ENCODE measurements at regions not wholly inside any gene's neighbourhood (a gene's known extent, or its start where the extent isn't known, plus 50 kb on each side); places are given as distances from the start of the nearest gene placed in this dataset.

DNA sequence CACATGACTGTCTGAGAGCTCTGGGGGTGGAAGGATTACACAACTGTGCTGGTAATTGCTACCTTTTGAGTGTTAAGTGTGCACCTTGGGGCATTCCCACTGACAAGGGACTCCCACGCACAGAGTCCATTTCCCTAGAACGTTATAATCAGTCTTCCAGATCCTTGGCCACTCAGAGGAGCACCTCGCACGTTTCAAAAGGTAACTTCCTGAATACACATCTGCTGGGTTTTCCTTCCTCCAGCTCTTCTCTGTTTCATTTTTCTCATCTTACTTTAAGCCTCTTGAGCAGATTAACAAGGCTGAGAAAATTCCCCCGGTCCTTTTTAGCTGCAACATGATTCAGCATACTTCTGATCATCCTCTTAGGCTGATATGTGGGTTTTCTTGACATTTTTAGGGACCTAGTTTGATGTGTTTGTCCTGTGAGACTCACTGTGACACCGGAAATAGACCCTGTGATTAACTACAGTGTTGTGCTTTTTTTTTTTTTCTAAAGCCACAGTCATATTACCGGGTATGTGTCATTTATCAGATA is 98.4 kb upstream of the DUSP22 start (continued):
- TF ChIP-seq, protein P1, sequence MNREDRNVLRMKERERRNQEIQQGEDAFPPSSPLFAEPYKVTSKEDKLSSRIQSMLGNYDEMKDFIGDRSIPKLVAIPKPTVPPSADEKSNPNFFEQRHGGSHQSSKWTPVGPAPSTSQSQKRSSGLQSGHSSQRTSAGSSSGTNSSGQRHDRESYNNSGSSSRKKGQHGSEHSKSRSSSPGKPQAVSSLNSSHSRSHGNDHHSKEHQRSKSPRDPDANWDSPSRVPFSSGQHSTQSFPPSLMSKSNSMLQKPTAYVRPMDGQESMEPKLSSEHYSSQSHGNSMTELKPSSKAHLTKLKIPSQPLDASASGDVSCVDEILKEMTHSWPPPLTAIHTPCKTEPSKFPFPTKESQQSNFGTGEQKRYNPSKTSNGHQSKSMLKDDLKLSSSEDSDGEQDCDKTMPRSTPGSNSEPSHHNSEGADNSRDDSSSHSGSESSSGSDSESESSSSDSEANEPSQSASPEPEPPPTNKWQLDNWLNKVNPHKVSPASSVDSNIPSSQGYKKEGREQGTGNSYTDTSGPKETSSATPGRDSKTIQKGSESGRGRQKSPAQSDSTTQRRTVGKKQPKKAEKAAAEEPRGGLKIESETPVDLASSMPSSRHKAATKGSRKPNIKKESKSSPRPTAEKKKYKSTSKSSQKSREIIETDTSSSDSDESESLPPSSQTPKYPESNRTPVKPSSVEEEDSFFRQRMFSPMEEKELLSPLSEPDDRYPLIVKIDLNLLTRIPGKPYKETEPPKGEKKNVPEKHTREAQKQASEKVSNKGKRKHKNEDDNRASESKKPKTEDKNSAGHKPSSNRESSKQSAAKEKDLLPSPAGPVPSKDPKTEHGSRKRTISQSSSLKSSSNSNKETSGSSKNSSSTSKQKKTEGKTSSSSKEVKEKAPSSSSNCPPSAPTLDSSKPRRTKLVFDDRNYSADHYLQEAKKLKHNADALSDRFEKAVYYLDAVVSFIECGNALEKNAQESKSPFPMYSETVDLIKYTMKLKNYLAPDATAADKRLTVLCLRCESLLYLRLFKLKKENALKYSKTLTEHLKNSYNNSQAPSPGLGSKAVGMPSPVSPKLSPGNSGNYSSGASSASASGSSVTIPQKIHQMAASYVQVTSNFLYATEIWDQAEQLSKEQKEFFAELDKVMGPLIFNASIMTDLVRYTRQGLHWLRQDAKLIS (CRISPR knock-in tag; IDR thresholded peaks at IDR 0.05; ENCODE audit: borderline replicate concordance) = no peak
- TF ChIP-seq ZNF232 (CRISPR knock-in tag; IDR thresholded peaks at IDR 0.05) (no peak), TP53 (CRISPR knock-in tag; IDR thresholded peaks at IDR 0.05) (no peak), TEAD4 (CRISPR knock-in tag; IDR thresholded peaks at IDR 0.05) (no peak), ZNF671 (CRISPR knock-in tag; IDR thresholded peaks at IDR 0.05) (no peak), MXD4 (CRISPR knock-in tag; IDR thresholded peaks at IDR 0.05; ENCODE audit: borderline replicate concordance) (no peak)
- TF ChIP-seq, protein P2, sequence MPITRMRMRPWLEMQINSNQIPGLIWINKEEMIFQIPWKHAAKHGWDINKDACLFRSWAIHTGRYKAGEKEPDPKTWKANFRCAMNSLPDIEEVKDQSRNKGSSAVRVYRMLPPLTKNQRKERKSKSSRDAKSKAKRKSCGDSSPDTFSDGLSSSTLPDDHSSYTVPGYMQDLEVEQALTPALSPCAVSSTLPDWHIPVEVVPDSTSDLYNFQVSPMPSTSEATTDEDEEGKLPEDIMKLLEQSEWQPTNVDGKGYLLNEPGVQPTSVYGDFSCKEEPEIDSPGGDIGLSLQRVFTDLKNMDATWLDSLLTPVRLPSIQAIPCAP (CRISPR knock-in tag; IDR thresholded peaks at IDR 0.05) = no peak

- Mint-ChIP-seq H3K27ac (no peak overlapping the region), H3K4me1 (no peaks in the 10 kb centered on the region), H3K27me3 (ENCODE audit: low read depth) (no peaks in the 10 kb centered on the region), H3K4me3 (no peak overlapping the region), H3K36me3 (no peaks in the 10 kb centered on the region), H3K9me3 (no peaks in the 10 kb centered on the region; the same call in 1 of the 2 replicates)
- ATAC-seq = no peak
- CTCF ChIA-PET = no interaction called here
- POLR2A ChIA-PET = no interaction called here
- TF ChIP-seq, protein P3, sequence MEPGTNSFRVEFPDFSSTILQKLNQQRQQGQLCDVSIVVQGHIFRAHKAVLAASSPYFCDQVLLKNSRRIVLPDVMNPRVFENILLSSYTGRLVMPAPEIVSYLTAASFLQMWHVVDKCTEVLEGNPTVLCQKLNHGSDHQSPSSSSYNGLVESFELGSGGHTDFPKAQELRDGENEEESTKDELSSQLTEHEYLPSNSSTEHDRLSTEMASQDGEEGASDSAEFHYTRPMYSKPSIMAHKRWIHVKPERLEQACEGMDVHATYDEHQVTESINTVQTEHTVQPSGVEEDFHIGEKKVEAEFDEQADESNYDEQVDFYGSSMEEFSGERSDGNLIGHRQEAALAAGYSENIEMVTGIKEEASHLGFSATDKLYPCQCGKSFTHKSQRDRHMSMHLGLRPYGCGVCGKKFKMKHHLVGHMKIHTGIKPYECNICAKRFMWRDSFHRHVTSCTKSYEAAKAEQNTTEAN (CRISPR knock-in tag; IDR thresholded peaks at IDR 0.05) = no peak
- TF ChIP-seq, protein P4, sequence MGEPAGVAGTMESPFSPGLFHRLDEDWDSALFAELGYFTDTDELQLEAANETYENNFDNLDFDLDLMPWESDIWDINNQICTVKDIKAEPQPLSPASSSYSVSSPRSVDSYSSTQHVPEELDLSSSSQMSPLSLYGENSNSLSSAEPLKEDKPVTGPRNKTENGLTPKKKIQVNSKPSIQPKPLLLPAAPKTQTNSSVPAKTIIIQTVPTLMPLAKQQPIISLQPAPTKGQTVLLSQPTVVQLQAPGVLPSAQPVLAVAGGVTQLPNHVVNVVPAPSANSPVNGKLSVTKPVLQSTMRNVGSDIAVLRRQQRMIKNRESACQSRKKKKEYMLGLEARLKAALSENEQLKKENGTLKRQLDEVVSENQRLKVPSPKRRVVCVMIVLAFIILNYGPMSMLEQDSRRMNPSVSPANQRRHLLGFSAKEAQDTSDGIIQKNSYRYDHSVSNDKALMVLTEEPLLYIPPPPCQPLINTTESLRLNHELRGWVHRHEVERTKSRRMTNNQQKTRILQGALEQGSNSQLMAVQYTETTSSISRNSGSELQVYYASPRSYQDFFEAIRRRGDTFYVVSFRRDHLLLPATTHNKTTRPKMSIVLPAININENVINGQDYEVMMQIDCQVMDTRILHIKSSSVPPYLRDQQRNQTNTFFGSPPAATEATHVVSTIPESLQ (CRISPR knock-in tag; IDR thresholded peaks at IDR 0.05) = no peak
- TF ChIP-seq RORB (CRISPR knock-in tag; IDR thresholded peaks at IDR 0.05) (no peak), ZNF232 (CRISPR knock-in tag; IDR thresholded peaks at IDR 0.05) (no peak)
- TF ChIP-seq, protein P2 (CRISPR knock-in tag; IDR thresholded peaks at IDR 0.05) = no peak
- no peak for DNase-seq (ENCODE audit: low spot score)
Measured at GRCh38 chr6:195861-196360, 96.4 kb upstream of the DUSP22 start.

DNA sequence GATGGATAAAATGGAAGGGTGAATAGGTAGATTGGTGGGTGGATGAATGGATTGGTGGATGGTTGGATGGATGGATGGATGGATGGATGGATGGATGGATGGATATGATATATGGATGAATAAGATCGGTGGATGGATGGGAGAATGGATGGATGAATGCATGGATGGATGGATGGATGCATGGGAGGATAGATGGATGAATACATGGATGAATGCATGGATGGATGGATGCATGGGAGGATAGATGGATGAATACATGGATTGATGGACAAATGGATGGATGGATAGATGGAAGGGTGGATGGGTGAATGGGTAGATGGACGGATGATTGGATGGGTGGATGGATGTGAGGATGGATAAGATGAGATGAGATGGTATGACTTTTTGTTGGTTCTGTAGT is 95.7 kb upstream of the DUSP22 start:
- Mint-ChIP-seq H3K9me3 (peaks cover 1% of the 10 kb centered on the region), H3K4me1 (no peaks in the 10 kb centered on the region), H3K27ac (no peak overlapping the region), H3K27me3 (ENCODE audit: low read depth) (no peaks in the 10 kb centered on the region), H3K4me3 (no peak overlapping the region), H3K36me3 (no peaks in the 10 kb centered on the region)
- POLR2A ChIA-PET = no interaction called here
- CTCF ChIA-PET = no interaction called here
- DNase-seq (ENCODE audit: low spot score) (no peak), ATAC-seq (no peak)
- TF ChIP-seq NR1H2 (CRISPR knock-in tag; IDR thresholded peaks at IDR 0.05) = no peak
- TF ChIP-seq ZNF263 (CRISPR knock-in tag; IDR thresholded peaks at IDR 0.05; ENCODE audit: low read depth) = no peak
- no peak for TF ChIP-seq ZMAT4 (CRISPR knock-in tag; IDR thresholded peaks at IDR 0.05)
- no peak for TF ChIP-seq GTF2I (CRISPR knock-in tag; conservative IDR thresholded peaks at IDR 0.05)
- no peak for TF ChIP-seq ELF4 (CRISPR knock-in tag; IDR thresholded peaks at IDR 0.05; ENCODE audit: low read depth)
- TF ChIP-seq MLX (CRISPR knock-in tag; IDR thresholded peaks at IDR 0.05) = no peak
- TF ChIP-seq, protein P5, sequence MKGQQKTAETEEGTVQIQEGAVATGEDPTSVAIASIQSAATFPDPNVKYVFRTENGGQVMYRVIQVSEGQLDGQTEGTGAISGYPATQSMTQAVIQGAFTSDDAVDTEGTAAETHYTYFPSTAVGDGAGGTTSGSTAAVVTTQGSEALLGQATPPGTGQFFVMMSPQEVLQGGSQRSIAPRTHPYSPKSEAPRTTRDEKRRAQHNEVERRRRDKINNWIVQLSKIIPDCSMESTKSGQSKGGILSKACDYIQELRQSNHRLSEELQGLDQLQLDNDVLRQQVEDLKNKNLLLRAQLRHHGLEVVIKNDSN (CRISPR knock-in tag; IDR thresholded peaks at IDR 0.05) = no peak
- no peak for TF ChIP-seq ARID4B (CRISPR knock-in tag; IDR thresholded peaks at IDR 0.05; ENCODE audit: borderline replicate concordance)
